GM21526 (cell line): ENCODE measurements at regions not wholly inside any gene's neighbourhood (a gene's known extent, or its start where the extent isn't known, plus 50 kb on each side); places are given as distances from the start of the nearest gene placed in this dataset.

Experiments used
- ATAC-seq: cut with Tn5 transposase; IDR thresholded peaks from one replicate; pipeline ENCODE4 v1.9.1; 2021; ENCODE audit warnings: moderate library complexity; ENCODE audit not compliant: unreplicated experiment, low FRiP score

DNA sequence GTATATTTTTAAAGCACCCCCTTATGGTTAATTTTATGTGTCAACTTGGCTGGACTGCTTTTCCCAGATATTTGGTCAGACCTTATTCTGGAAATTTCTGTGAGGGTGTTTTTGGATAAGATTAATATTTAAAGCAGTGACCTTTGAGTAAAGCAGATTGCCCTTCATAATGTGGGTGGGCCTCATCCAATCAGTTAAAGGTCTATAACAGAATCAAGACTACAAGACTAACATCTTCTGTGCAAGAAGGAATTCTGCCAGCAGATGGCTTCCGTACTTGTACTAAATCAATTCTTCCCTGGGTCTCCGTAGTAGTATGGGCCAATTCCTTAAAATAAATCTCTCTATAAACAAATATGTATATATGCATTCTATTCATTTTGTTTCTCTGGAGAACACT lies 257.6 kb downstream of the ETNK1 start:
- no peak for ATAC-seq

DNA sequence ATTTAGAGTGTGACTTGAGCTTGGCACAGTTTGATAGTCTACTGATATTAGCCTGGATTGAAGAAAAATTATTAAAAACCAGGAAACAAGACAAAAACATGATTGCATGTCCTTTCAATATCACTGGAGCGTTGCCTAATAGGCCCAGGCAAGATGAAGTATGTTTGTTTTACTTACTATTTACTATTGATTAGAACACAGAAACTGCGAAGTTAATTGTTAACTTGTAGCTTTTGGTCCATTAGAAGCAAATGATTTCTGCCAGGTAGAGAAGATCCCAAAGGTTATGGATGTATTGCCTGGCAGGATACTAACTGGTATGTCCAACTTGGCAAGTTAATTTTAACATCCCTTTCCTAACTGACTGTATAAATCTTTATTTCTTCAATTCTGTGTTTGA lies 268.9 kb downstream of the ETNK1 start:
- ATAC-seq: no peak

DNA sequence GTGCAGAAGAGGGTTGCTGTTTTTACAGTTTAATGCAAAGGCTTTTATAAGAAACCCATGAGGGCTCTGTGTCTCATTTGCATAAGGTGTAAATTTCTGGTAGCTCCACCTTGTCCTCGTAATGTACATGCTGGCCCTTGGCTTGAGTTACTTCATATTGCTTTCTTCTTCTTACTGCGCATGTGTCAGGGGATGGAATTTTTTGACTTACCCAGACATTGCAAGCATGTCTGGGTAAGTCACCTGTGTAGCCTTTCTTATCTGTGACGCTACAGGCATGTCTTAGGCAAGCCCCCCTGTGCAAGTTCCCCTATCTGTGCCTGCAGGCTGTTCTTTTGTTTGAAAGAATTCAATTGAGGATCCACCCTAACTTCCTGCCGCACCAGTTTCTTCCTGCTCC lies 274.2 kb downstream of the ETNK1 start:
- no peak for ATAC-seq

DNA sequence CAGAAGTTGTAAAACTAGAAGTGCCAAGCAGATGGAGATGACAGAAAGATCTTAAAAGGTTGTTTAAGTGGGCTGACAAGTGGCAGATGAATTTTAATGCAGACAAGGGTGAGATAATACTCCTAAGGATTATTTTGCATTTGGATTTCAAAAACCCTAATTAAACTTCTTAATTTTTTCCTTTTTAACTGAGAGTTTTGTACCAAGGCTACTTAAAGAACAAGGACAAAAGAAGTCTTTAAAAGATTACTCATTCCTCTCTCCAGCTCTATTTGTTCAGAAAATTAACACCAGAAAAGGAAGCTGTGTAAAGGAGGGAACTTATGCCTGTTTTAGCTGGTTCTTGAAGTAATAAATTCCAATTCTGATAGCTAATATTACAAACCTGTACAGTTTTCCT lies 275.4 kb downstream of the ETNK1 start:
- ATAC-seq: no peak

DNA sequence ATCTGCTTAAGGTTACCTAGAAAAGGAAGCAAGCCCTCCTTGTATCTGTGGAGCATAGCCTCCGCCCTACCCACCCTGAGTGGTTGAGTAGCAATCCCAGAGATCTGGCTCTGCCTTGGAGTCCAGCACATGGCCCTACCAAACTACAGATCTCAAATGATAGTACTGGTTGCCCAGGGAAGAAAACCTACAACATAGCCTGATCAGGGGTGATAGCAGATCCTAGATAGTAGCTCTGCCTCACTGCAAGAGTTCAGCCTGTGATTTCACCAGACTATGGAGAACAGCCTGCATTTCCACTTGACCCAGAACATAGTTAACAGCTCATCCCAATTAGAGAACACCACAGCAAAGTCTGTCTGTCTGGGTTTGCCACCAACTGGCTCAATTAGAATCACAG lies 279.5 kb downstream of the ETNK1 start:
- no peak for ATAC-seq

DNA sequence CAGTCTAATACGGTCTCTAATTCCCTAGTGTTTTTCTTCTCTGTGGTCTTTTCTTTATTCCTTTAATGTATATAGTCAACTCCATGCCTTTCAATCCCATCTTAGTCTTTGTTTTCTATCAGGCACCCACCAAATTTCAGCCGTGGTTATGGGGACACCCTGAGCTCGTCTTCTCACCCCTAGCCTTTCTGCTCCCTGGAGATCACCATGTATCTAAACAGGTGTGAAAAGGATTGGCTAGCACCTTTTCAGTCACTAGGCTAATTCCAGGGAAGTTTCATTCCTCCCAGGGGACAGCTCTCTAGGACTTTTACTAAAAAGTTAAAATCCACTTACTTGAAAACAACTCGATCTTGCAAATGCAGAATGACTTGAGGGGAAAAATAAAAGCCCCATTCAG lies 291.3 kb downstream of the ETNK1 start:
- ATAC-seq: no peak

DNA sequence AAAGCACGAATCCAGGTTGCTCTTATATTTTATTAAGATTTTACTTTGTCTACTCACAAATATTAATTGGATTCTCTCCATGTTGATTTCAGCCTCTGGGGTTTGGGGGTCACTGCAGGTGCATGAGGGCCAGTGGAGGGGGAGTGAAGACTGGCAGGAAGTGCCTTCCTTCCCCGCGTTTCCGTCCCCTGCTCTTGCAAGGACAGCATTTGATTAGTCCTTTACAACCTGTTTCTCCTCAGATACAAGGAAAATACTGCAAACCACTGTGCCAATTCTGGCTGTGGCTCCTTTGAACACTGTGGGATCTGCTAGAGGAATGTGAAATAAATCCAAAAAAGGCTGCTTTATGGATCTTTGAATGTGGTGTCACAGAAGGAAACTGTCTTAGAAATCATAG lies 291.8 kb downstream of the ETNK1 start:
- ATAC-seq: no peak

DNA sequence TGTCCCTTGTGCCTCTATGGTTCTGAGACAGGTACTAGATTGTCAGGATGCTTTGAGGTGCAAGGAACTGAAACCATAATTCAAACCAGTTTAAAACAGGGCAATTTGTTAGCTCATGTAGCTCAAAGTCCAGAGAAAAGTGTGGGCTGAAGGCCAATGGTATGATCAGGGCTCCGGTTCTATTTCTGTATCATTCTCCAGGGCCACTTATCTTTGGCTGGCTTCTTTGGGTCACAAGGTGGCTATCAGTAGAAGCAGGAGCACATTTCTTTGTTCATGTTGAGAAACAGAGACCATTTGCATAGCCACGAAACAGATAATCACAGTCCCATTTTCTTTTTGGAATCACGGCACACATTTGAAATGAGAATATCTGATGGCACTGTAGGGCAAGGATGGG lies 294.9 kb downstream of the ETNK1 start:
- ATAC-seq: no peak

DNA sequence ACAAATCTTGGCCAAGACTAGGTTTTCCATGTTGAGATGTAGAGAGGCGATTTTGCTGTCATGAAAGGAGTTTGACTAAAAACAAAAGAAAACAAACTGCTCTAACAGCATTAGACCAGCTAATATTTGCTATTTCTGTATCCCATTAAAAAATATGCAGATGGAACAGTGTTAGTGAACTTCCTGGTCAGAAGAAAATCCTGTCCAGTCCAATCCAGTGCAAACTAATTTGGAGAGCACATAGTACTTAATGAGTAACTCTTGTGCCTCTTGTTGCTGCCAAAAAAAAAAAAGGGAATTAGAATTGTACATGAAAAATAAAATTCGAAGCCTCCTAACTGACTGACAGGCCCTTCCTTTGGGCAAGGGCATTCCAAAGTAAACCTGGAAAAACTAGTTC lies 298.8 kb downstream of the ETNK1 start:
- ATAC-seq: no peak

DNA sequence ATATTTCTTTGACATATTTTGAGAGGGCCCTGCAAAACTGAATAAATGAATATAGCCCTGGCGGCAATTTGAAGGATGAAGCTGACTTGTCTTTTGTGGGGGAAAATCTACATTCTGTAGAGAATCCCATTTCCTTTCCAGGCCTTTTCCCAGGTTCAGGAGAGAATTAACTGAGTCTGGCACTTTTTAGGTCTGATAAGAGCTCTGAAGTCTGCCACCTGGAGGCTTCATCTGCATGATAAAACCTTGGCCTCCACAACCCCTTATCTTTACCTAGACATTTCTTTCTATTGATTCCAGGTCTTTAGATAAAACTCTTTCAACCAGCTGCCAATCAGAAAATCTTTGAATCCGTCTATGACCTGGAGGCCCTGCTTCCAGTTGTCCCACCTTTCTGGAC lies 299.4 kb downstream of the ETNK1 start:
- no peak for ATAC-seq

DNA sequence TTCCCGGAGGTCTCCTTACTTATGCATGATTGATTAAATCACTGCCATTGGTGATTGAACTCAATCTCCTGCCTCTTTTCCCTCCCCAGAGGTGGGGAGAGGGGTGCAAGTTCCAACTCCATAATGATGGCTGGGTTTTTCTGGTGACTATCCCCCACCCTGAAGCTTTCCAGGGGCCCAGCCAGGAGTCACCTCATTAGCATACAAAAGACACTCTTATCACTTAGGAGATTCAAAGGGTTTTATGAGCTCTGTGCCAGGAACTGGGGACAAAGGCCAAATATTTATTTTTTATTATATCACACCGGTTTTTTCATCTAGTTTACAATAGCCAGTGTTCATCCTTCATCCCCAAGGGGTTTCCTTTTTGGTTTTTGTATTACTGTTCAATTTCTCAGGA lies 300.7 kb downstream of the ETNK1 start:
- no peak for ATAC-seq

DNA sequence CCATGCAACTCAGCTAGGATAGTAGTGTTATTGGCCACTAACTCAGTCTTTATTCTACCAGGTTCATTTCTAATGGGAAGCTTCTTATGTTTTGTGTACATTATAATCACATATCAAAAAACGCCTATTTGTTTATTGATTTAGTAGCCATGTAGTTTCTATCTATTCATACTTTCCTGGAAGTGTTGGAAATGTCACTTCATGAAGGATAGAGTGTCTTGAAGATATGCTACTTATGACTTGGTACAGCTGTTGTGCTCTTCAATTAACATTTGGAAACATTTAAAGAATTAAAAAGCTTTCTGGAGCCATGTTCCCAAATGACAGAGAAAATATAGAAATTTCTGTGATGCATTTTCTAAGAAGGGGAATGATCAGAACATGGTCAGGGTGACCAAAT lies 307.5 kb downstream of the ETNK1 start:
- no peak for ATAC-seq

DNA sequence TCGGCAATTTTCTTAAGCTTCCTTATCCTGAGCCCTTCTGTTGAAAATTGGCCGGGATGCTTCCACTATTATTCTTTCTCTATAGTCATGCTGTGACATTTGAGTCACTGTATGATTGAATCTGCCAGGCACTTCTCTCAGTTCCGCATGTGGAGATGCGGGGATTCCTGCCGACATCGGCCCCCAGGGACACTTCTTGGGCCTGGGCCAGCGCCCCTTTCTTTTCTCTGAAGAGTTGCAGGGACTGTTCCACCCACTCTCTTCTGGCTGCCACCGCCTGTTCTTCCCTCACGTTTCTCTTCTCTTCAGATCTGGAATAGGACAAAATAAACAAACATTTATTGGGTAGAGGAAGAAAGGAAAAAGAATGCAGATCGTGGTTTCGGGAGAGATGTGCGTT lies 310.1 kb downstream of the ETNK1 start:
- ATAC-seq: no peak

DNA sequence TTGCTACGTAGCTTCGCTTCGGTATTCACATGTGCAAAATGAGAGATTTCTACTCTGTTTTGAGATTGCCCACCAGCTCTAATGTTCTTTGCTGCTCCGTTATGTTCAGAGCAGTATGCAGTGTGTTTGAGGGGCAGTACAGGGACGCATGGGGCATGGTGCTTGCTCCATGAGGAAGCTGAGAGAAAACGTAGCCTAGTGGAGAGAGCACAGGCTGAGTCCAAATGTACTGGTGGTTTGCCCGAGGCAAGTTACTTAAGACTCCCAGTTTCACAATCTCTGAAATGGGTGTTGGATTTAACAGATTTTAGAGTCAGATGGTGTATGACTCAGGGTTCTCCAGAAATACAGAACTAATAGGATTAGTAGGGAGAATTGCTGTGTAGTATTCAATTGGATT lies 310.5 kb downstream of the ETNK1 start:
- no peak for ATAC-seq

DNA sequence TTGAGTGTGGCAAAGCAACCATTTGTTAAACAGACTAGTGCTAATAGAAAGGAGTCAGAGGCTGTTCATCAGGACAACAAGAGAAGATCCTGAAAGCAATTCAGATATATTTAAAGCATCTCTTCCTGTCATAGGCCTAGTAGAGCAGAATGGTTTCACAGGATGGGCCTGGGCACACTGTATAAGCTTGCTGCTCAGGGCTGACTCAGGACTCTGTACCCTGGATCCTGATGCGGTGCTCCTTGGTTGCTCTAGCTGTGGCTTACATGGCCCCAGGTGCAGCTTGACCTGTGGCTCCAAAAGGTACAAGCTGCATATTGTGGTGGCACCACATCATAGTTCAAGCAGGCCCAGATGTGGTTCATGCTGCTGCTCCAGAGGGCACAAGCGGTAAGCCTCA lies 313.4 kb downstream of the ETNK1 start:
- no peak for ATAC-seq

DNA sequence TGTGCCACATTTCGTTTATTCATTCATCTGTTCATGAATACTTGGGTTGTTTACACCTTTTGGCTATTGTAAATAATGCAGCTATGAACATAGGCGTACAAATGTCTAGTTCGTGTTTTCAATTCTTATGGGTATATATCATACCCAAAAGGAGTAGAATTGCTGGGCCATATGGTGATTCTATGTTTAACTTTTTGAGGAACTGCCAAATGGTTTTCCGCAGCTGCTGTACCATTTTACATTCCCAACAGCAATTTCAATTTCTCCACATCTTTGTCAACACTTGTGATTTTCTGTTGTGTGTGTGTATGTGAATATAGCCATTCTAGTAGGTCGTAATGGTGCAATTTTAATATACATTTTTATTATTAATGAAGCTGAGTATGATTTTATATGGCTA lies 326.2 kb downstream of the ETNK1 start:
- ATAC-seq: no peak

DNA sequence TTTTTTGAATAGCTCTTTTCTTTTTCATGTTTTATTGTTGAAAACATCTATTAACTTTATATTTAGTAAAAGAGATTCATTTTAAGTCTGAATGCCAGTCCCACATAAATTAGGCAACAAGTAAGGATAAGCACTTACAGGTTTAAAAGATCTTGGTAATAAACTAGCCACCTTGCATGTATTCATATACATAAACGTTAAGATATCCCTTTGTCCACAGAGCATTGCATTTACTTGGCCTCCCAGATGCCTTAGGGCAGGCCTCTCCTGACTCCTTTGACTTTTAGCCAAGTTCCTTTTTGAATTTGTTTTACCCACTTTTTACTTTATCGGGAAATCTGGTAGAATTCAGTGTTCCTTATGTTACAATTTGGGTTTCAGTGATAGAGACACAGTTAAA lies 331.7 kb downstream of the ETNK1 start:
- no peak for ATAC-seq

DNA sequence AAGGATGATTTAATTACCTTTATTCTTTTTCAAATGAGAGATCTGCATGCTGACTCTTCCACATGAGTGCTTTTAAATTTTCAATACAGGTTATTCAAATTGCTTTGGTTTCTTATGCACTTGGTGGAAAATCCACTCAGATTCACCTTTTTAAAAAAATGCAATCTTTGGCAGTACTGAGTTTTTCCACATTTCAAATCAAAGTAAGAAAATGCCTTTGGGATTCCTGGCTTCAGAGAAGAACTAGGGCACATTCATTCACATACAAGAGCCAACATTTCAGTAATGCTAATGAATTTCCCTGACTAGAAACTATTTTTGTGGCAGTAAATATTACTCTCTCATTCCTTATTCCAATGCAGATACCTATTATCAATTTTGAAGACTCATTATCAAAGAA lies 342.2 kb downstream of the ETNK1 start:
- ATAC-seq: no peak

DNA sequence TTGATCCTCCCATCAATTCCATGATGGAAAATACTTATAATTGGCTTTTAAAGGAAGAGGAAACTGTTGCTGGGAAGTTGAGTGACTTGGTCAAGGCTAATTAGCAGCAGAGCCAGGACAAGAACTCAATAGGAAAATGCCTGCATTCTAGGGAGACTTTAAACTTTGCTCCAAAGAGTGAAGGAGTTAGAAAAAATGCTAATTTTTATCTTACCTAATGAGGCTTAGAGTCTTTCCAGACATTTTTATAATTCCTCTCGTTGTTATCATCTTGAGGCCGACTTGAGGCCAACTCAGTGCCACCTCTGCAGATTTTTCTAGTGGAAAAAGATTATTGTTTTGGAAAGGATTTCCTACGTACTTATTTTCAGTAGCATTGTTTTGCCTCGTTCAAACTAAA lies 344.6 kb downstream of the ETNK1 start:
- no peak for ATAC-seq

DNA sequence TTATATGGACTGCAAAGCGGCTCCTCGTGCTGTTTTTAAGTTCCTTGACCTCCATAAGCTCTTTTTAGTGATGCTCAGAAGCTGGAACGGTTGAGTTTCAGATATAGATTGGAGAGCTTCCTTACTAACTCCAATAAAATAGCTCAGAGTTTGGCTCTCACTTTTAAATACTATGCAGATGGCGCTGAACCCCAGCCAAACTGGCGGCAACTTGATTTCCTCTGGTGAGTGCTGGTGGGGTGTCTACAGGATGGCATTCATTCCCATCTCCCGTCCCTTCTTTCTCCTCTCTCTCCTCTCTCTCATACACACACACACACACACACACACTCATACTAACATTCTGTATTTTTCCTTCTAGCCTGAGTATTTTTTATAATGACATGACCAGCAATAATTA lies 346.3 kb downstream of the ETNK1 start:
- ATAC-seq: no peak

DNA sequence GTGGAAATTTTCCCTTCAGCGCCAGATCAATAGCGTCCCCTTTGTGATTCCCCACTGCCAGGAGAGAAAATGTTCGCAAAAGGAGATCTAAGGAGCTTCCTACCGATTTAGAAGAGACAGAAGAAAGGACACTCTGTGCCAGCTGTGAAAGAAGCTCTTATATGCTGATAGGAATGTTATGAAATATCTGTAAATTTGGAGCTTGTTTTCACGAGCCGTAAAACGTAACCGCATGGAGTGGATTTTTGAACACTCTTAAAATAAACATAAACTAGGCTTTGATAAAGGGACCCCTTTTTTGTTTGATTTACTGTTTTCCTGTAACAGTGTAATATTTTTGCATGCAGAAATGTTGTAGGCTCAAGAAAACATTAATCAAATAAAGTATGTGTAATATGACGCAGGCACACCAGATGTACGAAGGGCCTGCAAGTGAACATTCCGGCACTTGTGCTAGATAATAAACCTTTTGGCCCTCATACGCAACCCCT lies 346.8 kb downstream of the ETNK1 start:
- no peak for ATAC-seq

DNA sequence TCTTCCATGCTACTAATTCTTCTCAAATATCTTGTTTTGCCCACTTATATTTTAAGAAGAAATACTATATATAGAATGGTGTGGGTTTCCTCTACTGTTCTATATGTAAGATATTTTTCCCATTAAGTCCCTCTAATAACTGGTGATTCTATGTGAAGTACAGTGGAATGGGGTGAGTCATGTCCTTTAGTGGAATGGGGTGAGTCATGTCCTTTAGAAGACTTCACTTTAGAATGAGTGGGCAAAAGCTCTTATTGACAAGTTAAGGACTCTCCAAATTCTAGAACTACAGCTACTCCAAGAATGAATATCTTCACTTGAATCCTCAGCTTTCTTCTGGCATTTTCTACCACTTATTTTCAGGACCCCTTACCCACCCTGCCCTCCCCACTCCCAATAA lies 349.9 kb downstream of the ETNK1 start:
- ATAC-seq: no peak

DNA sequence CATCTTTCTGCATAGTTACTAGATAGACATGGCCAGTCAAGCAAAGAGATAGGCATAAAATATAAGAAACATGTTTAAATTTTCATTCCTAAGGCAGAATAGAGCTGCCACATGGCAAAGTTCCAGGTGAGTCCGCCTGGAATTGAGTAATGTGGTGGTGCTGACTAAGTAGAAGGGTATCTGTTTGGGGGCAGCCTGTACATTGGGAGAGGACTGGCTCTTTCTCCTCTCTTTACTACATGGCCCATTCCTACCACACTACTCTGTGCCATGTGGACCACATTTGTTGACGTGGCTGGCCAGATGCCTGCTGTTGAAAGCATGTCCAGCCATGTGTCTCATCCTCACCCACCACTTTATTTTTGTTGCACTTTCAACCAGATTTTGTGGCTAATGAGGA lies 354.0 kb downstream of the ETNK1 start:
- no peak for ATAC-seq
